ENCODE measurements at regions not wholly inside any gene's neighbourhood (a gene's known extent, or its start where the extent isn't known, plus 50 kb on each side); places are given as distances from the start of the nearest gene placed in this dataset.

- peaks cover 3% of the 10 kb centered on the region; the same call in 1 of the 2 replicates for H3K4me1 ChIP-seq (ENCODE audit: control insufficient read depth, low read length)
- no peaks in the 10 kb centered on the region for H3K27me3 ChIP-seq (ENCODE audit: control insufficient read depth, low read length)
- H3K9me2 ChIP-seq (replicated peaks; ENCODE audit: control insufficient read depth, low read length): no peaks in the 10 kb centered on the region
- no peaks in the 10 kb centered on the region for H3K36me3 ChIP-seq (ENCODE audit: control insufficient read depth, low read length)
- no peaks in the 10 kb centered on the region for H4K20me1 ChIP-seq (ENCODE audit: control insufficient read depth, insufficient read depth, low read depth, low read length)
- H3K4me2 ChIP-seq (ENCODE audit: low read length): no peak overlapping the region
- H3K4me3 ChIP-seq (ENCODE audit: low read length): no peak overlapping the region
- no peak overlapping the region for H3K27ac ChIP-seq (ENCODE audit: low read depth, low read length)
- no peaks in the 10 kb centered on the region for H3K79me2 ChIP-seq (ENCODE audit: control insufficient read depth, low read length)
- peaks cover 6% of the 10 kb centered on the region; the same call in 1 of the 2 replicates for H3K9me3 ChIP-seq (ENCODE audit: control insufficient read depth, insufficient read depth, low read length)
- no peak for TF ChIP-seq CTCF (IDR thresholded peaks at IDR 0.05; ENCODE audit: low read depth, low read length, poor library complexity, severe bottlenecking)
- H3F3A ChIP-seq (ENCODE audit: control insufficient read depth, insufficient read depth): no peaks in the 10 kb centered on the region
These were observed 172.8 kb downstream of the EFNB2 start for GRCh38 chr13:106362707-106363106.

GRCh38 chr13:106361621-106362020 is 173.8 kb downstream of the EFNB2 start:
- Histone ChIP-seq H3K9me3 (ENCODE audit: control insufficient read depth, insufficient read depth, low read length) (peaks cover 6% of the 10 kb centered on the region; the same call in 1 of the 2 replicates), H3F3A (ENCODE audit: control insufficient read depth, insufficient read depth) (no peaks in the 10 kb centered on the region), H3K4me2 (ENCODE audit: low read length) (no peak overlapping the region), H3K27ac (ENCODE audit: low read depth, low read length) (no peak overlapping the region), H3K79me2 (ENCODE audit: control insufficient read depth, low read length) (no peaks in the 10 kb centered on the region), H3K27me3 (ENCODE audit: control insufficient read depth, low read length) (no peaks in the 10 kb centered on the region), H3K4me1 (ENCODE audit: control insufficient read depth, low read length) (peaks cover 3% of the 10 kb centered on the region; the same call in 1 of the 2 replicates), H3K9me2 (replicated peaks; ENCODE audit: control insufficient read depth, low read length) (no peaks in the 10 kb centered on the region), H3K4me3 (ENCODE audit: low read length) (no peak overlapping the region), H4K20me1 (ENCODE audit: control insufficient read depth, insufficient read depth, low read depth, low read length) (no peaks in the 10 kb centered on the region), H3K36me3 (ENCODE audit: control insufficient read depth, low read length) (no peaks in the 10 kb centered on the region)
- TF ChIP-seq CTCF (IDR thresholded peaks at IDR 0.05; ENCODE audit: low read depth, low read length, poor library complexity, severe bottlenecking): no peak
- no peak for TF ChIP-seq EZH2phosphoT487 (IDR thresholded peaks at IDR 0.05; ENCODE audit: borderline replicate concordance, low read length)

GRCh38 chr13:106357198-106357597 is 178.3 kb downstream of the EFNB2 start:
- no peak overlapping the region for H3K4me3 ChIP-seq (ENCODE audit: low read length)
- no peaks in the 10 kb centered on the region for H4K20me1 ChIP-seq (ENCODE audit: control insufficient read depth, insufficient read depth, low read depth, low read length)

More at GRCh38 chr13:106357198-106357597, 178.3 kb downstream of the EFNB2 start:
- peaks cover 6% of the 10 kb centered on the region for H3K27me3 ChIP-seq (ENCODE audit: control insufficient read depth, low read length)
- H3K36me3 ChIP-seq (ENCODE audit: control insufficient read depth, low read length): no peaks in the 10 kb centered on the region
- H3K27ac ChIP-seq (ENCODE audit: low read depth, low read length): no peak overlapping the region
- no peak overlapping the region for H3K4me2 ChIP-seq (ENCODE audit: low read length)
- H3K4me1 ChIP-seq (ENCODE audit: control insufficient read depth, low read length): no peaks in the 10 kb centered on the region
- H3K9me3 ChIP-seq (ENCODE audit: control insufficient read depth, insufficient read depth, low read length): no peaks in the 10 kb centered on the region; the same call in 1 of the 2 replicates
- no peaks in the 10 kb centered on the region for H3F3A ChIP-seq (ENCODE audit: control insufficient read depth, insufficient read depth)
- TF ChIP-seq EZH2phosphoT487 (IDR thresholded peaks at IDR 0.05; ENCODE audit: borderline replicate concordance, low read length): no peak
- TF ChIP-seq CTCF (IDR thresholded peaks at IDR 0.05; ENCODE audit: low read depth, low read length, poor library complexity, severe bottlenecking): no peak
- no peaks in the 10 kb centered on the region for H3K79me2 ChIP-seq (ENCODE audit: control insufficient read depth, low read length)
- no peaks in the 10 kb centered on the region for H3K9me2 ChIP-seq (replicated peaks; ENCODE audit: control insufficient read depth, low read length)
